ENCODE measurements at regions not wholly inside any gene's neighbourhood (a gene's known extent, or its start where the extent isn't known, plus 50 kb on each side); places are given as distances from the start of the nearest gene placed in this dataset.
"Not testable (repeated sequence)": the region's sequence is repeated elsewhere in the genome, so short reads cannot be mapped to it uniquely, and the experiment has no call there.

DNA sequence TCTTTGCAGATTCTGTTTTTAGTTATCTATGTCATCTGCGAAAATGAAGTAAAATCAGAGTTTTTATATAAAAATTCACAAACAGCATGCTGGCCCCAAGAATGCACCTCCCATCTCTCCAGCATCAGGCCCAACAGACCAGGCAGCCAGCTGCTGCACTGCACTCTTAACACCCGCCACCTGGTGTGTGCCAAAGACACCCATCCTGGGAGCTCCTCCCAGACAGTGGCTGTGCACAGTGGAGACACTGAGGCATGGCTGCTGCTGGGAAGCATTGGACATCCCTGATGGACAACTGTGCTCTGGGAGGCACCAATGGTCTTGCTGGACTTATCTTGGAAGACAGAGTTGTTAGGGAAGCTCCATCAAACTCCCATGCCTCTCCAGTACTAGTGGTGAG lies 817.2 kb downstream of the TMEM121 start:
- no peak for DNase-seq (ENCODE audit: low spot score, unreplicated experiment)
- H3K27me3 Mint-ChIP-seq: no peaks in the 10 kb centered on the region
- no peaks in the 10 kb centered on the region for H3K4me1 Mint-ChIP-seq (ENCODE audit: low read depth)
- H3K9me3 Mint-ChIP-seq (ENCODE audit: low read depth): peaks cover 80% of the 10 kb centered on the region
- H3K36me3 Mint-ChIP-seq (ENCODE audit: insufficient read depth): peaks cover 25% of the 10 kb centered on the region
- H3K4me3 Mint-ChIP-seq (ENCODE audit: low read depth): no peak overlapping the region
- no peak overlapping the region for H3K27ac Mint-ChIP-seq
- no peak for TF ChIP-seq CTCF (IDR thresholded peaks at IDR 0.05; ENCODE audit: unreplicated experiment)

DNA sequence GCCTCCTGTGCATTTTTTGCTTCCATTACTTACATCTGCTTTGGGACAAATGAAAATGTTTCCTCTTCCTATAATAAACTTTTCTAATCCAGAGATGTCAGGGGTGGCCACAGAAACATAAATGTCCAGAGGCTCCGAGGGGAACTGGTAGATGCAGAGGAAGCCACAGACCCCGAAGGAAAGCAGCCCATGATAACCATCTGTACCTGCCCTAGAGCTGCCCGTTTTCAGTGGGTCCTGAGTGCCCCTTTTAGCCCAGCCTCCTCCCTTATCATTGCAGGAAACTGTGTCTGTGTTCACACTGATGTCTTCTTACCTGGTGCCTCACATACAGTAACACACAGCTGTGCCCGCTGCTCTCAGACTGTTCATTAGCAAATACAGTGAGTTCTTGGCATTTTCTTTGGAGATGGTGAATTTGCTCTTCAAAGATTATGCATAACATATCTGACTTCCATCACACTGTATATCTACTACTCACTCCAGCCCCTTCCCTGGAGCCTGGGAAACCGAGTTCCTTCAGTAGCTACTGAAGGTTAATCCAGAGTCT lies 817.8 kb downstream of the TMEM121 start:
- peaks cover 85% of the 10 kb centered on the region for H3K9me3 Mint-ChIP-seq (ENCODE audit: low read depth)
- not testable (repeated sequence) for H3K4me1 Mint-ChIP-seq (ENCODE audit: low read depth); H3K4me3 Mint-ChIP-seq (ENCODE audit: low read depth)

DNA sequence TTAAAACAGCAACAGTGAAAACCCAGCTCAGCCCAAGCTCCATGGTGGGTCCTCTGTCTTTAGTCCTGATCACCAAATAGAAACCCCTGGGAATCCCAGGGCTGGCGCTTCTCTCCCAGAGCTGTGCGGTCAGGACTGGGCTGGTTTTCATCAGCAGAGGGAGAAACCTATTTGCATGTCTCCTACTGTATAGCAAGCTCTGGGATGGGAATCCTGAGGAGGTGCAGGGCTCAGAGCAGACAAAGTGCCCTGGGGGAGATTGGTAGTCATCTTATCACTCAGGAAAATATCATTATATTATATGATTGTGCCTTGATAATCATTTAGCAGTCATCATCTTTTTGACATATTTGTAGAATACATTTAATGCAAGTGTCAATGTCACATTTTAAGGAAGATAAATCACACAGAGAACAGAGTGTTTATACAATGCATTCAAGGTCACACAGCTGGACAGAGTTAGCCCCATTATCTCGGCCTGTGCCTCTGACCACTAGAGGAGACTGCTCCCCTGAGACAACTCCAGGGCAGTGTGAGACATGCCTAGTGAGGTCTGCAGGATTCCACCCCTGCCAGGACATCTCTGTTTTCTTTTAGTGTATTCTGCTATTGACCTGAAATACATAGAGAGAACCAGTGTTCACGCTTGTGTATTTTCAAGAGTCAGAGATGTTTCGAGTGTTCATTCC lies 818.6 kb downstream of the TMEM121 start:
- H3K4me3 Mint-ChIP-seq (ENCODE audit: low read depth); H3K4me1 Mint-ChIP-seq (ENCODE audit: low read depth); DNase-seq (ENCODE audit: low spot score, unreplicated experiment); H3K27ac Mint-ChIP-seq; H3K27me3 Mint-ChIP-seq: not testable (repeated sequence)
- H3K9me3 Mint-ChIP-seq (ENCODE audit: low read depth): peaks cover 87% of the 10 kb centered on the region
- peaks cover 26% of the 10 kb centered on the region for H3K36me3 Mint-ChIP-seq (ENCODE audit: insufficient read depth)

More for the DNA sequence above, 817.8 kb downstream of the TMEM121 start:
- not testable (repeated sequence) for DNase-seq (ENCODE audit: low spot score, unreplicated experiment); H3K27me3 Mint-ChIP-seq; H3K27ac Mint-ChIP-seq
- H3K36me3 Mint-ChIP-seq (ENCODE audit: insufficient read depth): peaks cover 25% of the 10 kb centered on the region

DNA sequence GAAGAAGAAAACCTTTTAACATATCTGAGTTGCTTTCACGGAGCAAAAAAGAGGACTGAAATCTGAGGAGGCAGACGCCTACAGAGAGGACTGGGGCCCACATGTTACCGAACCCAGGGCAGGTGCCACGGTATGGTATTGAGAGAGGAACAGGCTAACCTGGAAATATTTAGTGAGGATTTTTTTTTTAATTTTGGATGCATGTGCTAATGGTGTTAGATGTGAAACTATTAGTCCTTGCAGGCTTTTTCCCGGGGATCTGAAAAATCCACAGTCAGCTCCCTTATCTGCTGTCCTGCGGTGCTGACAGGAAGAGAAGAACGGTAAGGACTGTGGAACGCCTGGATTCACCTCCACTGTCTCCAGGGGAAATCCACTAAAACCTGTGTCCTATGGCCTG lies 819.7 kb downstream of the TMEM121 start:
- peaks cover 24% of the 10 kb centered on the region for H3K36me3 Mint-ChIP-seq (ENCODE audit: insufficient read depth)

DNA sequence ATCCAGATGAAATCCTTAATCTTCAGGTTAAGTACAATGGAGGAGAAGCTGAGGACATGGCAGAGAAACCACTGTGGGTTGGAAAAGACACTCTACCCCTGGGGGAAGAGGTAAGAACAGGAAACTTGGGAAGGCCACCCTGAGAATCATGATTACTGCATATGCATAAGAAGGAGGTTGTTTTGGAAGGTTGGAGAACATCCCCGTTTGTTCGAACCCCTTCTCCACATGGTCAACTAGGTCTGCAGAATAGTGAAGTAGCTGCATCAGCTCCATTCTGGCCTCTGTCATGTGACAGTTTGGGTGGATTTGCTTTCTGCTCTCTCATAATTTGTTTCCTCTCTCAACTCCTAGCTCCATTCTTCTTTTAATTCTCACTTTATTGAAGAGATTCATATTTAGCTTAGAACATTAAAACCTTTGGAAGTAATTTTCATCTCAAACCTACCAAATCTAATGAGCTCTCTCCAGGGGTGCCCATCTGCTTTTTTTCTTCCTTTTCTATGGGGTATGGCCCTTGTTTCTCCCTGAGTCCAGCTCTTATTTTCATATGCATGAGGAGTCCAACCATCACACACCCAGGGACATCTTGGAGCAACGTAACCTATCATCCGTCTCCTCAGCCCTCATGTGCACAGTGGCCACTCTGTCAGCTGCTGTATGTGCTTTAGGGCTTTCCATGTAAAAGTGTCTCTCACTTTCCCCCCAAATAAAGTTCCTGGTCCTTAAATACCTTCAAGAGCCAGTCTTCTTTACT lies 820.3 kb downstream of the TMEM121 start:
- H3K36me3 Mint-ChIP-seq (ENCODE audit: insufficient read depth): peaks cover 25% of the 10 kb centered on the region
- H3K27ac Mint-ChIP-seq: no peak overlapping the region
- no peak for DNase-seq (ENCODE audit: low spot score, unreplicated experiment)
- no peak overlapping the region for H3K4me3 Mint-ChIP-seq (ENCODE audit: low read depth)
- no peaks in the 10 kb centered on the region for H3K27me3 Mint-ChIP-seq
- peaks cover 92% of the 10 kb centered on the region for H3K9me3 Mint-ChIP-seq (ENCODE audit: low read depth)
- no peak for TF ChIP-seq CTCF (IDR thresholded peaks at IDR 0.05; ENCODE audit: unreplicated experiment)
- H3K4me1 Mint-ChIP-seq (ENCODE audit: low read depth): no peaks in the 10 kb centered on the region

More for the DNA sequence above, 819.7 kb downstream of the TMEM121 start:
- Mint-ChIP-seq H3K27me3 (no peaks in the 10 kb centered on the region), H3K4me3 (ENCODE audit: low read depth) (no peak overlapping the region), H3K9me3 (ENCODE audit: low read depth) (peaks cover 91% of the 10 kb centered on the region), H3K4me1 (ENCODE audit: low read depth) (no peaks in the 10 kb centered on the region), H3K27ac (no peak overlapping the region)
- TF ChIP-seq CTCF (IDR thresholded peaks at IDR 0.05; ENCODE audit: unreplicated experiment): no peak
- no peak for DNase-seq (ENCODE audit: low spot score, unreplicated experiment)

DNA sequence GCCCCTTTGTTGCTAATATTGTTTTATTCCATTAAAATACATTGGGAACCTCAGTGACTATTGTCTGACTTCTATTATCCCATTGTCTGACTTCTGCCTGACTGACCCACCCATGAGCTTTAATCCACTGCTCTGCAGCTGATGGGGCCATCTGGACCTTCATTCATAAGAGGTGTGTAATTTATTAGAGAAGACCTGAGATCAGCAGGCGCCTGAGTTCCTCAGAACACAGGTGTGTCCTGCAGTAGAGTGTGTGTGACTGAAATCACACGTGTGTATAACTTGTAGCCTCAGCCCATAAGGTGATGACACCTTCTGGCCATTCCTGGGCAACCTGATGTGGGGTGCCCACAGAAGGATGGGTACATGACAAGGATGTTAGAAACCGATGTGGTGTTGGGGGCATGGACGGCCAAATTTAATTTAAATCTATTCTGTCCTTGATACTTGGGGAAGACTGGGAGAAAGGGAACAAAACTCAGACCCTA lies 821.0 kb downstream of the TMEM121 start:
- Mint-ChIP-seq H3K27me3 (no peaks in the 10 kb centered on the region), H3K4me1 (ENCODE audit: low read depth) (no peaks in the 10 kb centered on the region), H3K27ac (no peak overlapping the region), H3K4me3 (ENCODE audit: low read depth) (no peak overlapping the region), H3K36me3 (ENCODE audit: insufficient read depth) (peaks cover 25% of the 10 kb centered on the region), H3K9me3 (ENCODE audit: low read depth) (peaks cover 95% of the 10 kb centered on the region)
- no peak for DNase-seq (ENCODE audit: low spot score, unreplicated experiment)
- no peak for TF ChIP-seq CTCF (IDR thresholded peaks at IDR 0.05; ENCODE audit: unreplicated experiment)

Data from progenitor cell of endocrine pancreas (in vitro differentiated cells).